SJSA1 (cell line): ENCODE measurements at regions not wholly inside any gene's neighbourhood (a gene's known extent, or its start where the extent isn't known, plus 50 kb on each side); places are given as distances from the start of the nearest gene placed in this dataset.

Experiments used
- DNase-seq, 2 experiments: peaks; one replicate each; pipeline ENCODE4 v3.0.0-alpha.2; 2015 to 2020; ENCODE audit warnings: low spot score in 2 of 2, low read depth in 1 of 2
- H3K27ac ChIP-seq: fragments of 250-450 bp; sonication (Bioruptor Pico); 2 replicates; pipeline ENCODE4 v1.5.1; 2020; ENCODE audit warnings: mild to moderate bottlenecking, moderate library complexity
- H3K27me3 ChIP-seq: fragments of 250-450 bp; sonication (Bioruptor Pico); replicated peaks from 2 replicates; pipeline ENCODE4 v1.5.1; 2020; ENCODE audit warnings: mild to moderate bottlenecking, moderate library complexity
- H3K36me3 ChIP-seq: fragments of 250-450 bp; sonication (Bioruptor Pico); 2 replicates; pipeline ENCODE4 v1.5.1; 2020; ENCODE audit warnings: mild to moderate bottlenecking
- H3K4me1 ChIP-seq: fragments of 250-450 bp; sonication (Bioruptor Pico); replicated peaks from 2 replicates; pipeline ENCODE4 v1.6.1; 2021; ENCODE audit warnings: mild to moderate bottlenecking
- H3K4me3 ChIP-seq: fragments of 250-450 bp; sonication (Bioruptor Pico); 2 replicates; pipeline ENCODE4 v1.5.1; 2020; ENCODE audit warnings: mild to moderate bottlenecking
- H3K9me3 ChIP-seq: fragments of 250-450 bp; sonication (Bioruptor Pico); replicated peaks from 2 replicates; pipeline ENCODE4 v1.5.1; 2020; ENCODE audit warnings: mild to moderate bottlenecking

GRCh38 chr3:135366816-135367215 is 571.8 kb downstream of the EPHB1 start:
- Histone ChIP-seq H3K27me3 (no peaks in the 10 kb centered on the region), H3K4me3 (no peak overlapping the region), H3K4me1 (no peaks in the 10 kb centered on the region), H3K27ac (no peak overlapping the region), H3K9me3 (no peaks in the 10 kb centered on the region), H3K36me3 (no peaks in the 10 kb centered on the region)
- no peak for DNase-seq

GRCh38 chr3:135368316-135368715 is 573.3 kb downstream of the EPHB1 start:
- no peaks in the 10 kb centered on the region for H3K36me3 ChIP-seq
- no peak for DNase-seq
- no peak overlapping the region for H3K4me3 ChIP-seq
- H3K27me3 ChIP-seq: no peaks in the 10 kb centered on the region
- no peak overlapping the region for H3K27ac ChIP-seq
- no peaks in the 10 kb centered on the region for H3K9me3 ChIP-seq
- H3K4me1 ChIP-seq: no peaks in the 10 kb centered on the region

DNA sequence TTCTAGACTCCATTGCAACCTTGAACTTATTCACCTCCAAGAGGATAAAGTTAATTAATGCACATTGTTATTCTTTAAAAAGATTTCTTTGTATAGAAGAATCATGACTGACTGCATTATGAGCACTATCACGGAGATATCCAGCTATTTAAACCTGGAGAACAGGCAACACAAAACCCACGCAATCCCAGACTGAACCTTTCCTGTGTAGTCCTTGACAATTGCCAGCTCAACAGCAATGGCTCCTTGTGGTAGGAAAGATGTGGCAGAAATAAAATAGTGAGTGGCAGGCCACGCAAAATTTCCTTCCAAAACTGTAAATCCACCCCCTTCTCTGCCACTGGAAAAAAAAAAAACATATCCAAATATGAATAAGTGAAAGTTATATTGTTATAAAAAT is 573.7 kb downstream of the EPHB1 start:
- Histone ChIP-seq H3K4me3 (no peak overlapping the region), H3K36me3 (no peaks in the 10 kb centered on the region), H3K27me3 (no peaks in the 10 kb centered on the region), H3K4me1 (no peaks in the 10 kb centered on the region), H3K27ac (no peak overlapping the region), H3K9me3 (no peaks in the 10 kb centered on the region)
- no peak for DNase-seq

- Histone ChIP-seq H3K4me1 (no peaks in the 10 kb centered on the region), H3K36me3 (no peaks in the 10 kb centered on the region), H3K27me3 (no peaks in the 10 kb centered on the region), H3K4me3 (no peak overlapping the region), H3K9me3 (no peaks in the 10 kb centered on the region), H3K27ac (no peak overlapping the region)
- DNase-seq: no peak
Measured at GRCh38 chr3:135374571-135374970, 579.5 kb downstream of the EPHB1 start.

DNA sequence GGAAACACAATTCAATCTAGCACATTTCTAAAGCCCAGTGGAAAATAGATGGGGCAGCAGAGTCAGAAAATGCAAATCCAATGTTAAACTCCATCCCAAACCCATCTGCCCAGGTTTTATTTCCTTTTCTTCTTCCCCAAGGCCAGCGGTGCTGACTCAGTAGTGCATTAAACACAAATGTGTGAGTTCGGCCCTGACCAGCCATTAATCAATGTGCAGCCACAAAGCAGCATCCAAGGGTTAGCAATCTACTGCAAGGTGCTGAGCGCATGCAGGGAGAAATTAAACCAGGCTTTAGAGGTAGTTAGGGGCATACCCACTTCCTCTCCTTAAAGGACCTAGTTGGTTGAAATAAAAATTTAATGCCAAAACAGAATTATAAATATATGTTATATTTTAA is 583.3 kb upstream of the PPP2R3A start:
- no peaks in the 10 kb centered on the region for H3K36me3 ChIP-seq
- no peak overlapping the region for H3K4me3 ChIP-seq
- H3K4me1 ChIP-seq: no peaks in the 10 kb centered on the region
- H3K27me3 ChIP-seq: no peaks in the 10 kb centered on the region
- H3K27ac ChIP-seq: no peak overlapping the region
- H3K9me3 ChIP-seq: no peaks in the 10 kb centered on the region
- no peak for DNase-seq

DNA sequence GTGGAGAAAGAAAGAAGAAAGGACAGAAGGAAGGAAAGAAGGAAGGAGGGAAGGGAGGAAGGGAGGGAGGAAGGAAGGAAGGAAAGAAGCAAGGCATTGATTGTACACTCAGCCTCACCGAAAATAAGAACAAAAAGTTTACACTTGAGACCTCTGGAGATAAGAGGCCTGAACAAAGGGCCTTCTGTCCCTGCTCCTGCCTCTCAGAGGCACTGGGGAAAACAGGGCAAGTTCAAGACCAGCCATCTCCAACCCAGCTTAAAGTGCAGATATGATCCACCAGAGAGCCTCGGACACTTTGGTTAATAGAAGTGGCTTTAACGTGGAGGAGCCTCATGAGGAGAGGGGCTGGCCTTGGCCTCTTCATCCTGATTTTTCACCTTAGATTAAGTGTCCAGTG is 582.9 kb upstream of the PPP2R3A start:
- Histone ChIP-seq H3K27ac (no peak overlapping the region), H3K27me3 (no peaks in the 10 kb centered on the region), H3K4me3 (no peak overlapping the region), H3K9me3 (no peaks in the 10 kb centered on the region), H3K4me1 (no peaks in the 10 kb centered on the region), H3K36me3 (no peaks in the 10 kb centered on the region)
- no peak for DNase-seq

DNA sequence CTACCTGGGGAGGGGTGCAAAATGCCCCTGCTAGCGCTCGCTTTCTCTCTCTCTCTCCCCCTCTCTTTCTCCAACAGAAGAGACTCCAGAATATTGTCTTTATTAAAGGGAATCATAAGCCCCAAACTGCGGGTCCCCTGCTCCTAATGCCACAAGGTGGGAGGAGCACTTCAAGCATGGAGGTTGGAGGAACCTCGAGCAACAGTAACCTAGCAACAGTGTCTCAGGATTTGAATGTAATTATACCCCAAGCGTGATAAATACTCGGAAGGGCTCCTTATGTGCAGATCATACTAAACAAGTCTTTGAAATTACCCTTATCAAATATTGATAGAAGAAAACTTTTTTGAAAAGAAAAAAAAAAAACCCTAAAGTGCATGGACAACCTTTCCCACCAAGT is 582.2 kb upstream of the PPP2R3A start:
- Histone ChIP-seq H3K27ac (no peak overlapping the region), H3K4me3 (no peak overlapping the region), H3K4me1 (no peaks in the 10 kb centered on the region), H3K9me3 (no peaks in the 10 kb centered on the region), H3K27me3 (no peaks in the 10 kb centered on the region), H3K36me3 (no peaks in the 10 kb centered on the region)
- DNase-seq: no peak

DNA sequence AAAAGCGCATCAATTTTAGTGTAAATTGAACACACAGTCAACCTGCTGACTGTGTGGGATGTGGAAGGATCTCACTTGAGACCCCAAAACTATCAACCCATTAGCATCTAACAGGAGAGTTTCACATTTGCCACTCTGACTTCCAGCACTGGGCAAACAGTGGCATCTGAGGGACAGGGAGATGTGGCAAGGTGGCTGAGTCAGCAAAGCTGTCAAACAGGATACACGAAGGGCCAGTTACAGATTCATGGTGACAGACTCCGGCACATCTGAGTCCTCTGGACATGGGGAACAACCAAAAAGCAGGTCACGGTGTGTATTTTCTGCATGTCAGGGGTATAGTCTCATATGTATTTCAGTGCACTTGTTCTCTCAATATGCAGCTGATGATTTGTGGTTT is 573.4 kb upstream of the PPP2R3A start:
- no peaks in the 10 kb centered on the region for H3K36me3 ChIP-seq
- DNase-seq: no peak
- H3K27me3 ChIP-seq: no peaks in the 10 kb centered on the region
- H3K4me1 ChIP-seq: no peaks in the 10 kb centered on the region
- 0 out of 2 replicates have a peak, but pooled peaks cover 2% of the 10 kb centered on the region for H3K9me3 ChIP-seq
- H3K4me3 ChIP-seq: no peak overlapping the region
- H3K27ac ChIP-seq: no peak overlapping the region

DNA sequence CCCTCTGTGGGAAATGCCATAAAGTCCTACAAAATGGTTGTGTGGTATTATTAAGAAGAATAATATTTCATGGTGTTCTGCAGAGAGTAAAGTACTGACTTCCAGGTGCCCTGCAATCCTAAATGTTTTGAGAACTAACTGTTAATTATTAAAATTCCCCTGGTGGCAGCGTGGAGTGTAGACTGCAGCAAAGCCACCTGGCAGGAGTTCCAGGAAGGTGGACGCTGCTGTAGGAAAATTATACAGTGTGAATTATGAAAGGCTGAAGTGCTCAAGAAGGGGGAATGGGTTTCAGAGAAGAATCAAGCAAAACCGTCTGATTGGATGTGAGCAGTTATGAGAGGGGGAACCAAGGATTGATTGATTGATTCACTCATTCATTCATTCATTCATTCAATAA is 572.4 kb upstream of the PPP2R3A start:
- Histone ChIP-seq H3K27ac (no peak overlapping the region), H3K9me3 (0 out of 2 replicates have a peak, but pooled peaks cover 2% of the 10 kb centered on the region), H3K4me3 (no peak overlapping the region), H3K36me3 (no peaks in the 10 kb centered on the region), H3K4me1 (no peaks in the 10 kb centered on the region), H3K27me3 (no peaks in the 10 kb centered on the region)
- DNase-seq: no peak

DNA sequence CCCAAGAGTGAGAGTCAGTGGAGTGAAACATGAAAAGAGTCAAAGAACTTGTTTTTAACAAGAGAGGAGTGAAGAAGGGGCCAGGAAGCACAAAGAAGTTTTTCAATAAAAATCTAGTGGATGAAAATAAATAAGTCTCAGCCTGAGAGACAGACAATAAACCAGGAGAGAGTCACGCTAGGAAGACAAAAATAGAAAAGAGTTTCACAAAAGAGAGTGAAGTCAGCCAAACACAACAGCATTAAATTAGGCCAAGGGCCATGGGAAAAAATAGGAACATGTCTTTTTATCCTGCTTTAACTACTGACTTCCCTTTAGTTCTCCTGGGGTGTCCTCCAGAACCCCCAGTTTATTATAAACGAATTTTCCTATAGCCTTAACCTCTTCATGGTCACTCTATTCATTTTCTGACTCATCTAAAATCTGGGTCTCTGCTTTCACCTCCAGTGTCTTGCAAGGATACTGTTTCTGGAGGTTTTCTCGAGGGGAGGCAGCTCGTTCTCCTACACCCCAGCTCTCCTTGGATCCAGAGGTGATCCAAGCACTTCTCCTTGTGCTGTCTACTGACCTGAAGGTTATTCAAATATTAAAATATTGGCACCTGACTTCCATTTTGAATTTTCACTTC is 571.5 kb upstream of the PPP2R3A start:
- Histone ChIP-seq H3K27me3 (no peaks in the 10 kb centered on the region), H3K4me1 (no peaks in the 10 kb centered on the region), H3K4me3 (no peak overlapping the region), H3K36me3 (no peaks in the 10 kb centered on the region), H3K27ac (no peak overlapping the region), H3K9me3 (0 out of 2 replicates have a peak, but pooled peaks cover 2% of the 10 kb centered on the region)
- DNase-seq: no peak

DNA sequence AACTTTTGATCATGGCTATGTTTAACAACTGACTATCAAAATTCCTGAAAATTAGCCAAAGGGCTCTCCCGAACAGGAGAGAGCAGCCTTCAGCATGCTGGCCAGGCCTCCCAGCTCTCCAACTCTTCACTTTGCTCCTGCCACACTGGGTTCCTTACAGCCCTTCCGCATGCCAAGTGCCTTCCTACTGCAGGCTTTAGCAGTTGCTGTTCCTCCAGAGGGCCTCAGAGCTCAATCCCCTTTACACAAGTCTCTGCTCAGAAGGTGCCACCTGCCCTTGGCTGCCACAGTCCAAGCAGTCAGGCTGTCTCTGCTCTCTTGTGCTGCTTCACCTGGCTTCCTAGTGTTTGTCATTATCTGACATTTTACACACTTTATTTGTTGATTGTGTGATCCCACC is 553.1 kb upstream of the PPP2R3A start:
- H3K4me1 ChIP-seq: no peaks in the 10 kb centered on the region
- DNase-seq: no peak
- H3K4me3 ChIP-seq: no peak overlapping the region
- no peak overlapping the region for H3K27ac ChIP-seq
- no peaks in the 10 kb centered on the region for H3K36me3 ChIP-seq
- H3K9me3 ChIP-seq: no peaks in the 10 kb centered on the region
- H3K27me3 ChIP-seq: no peaks in the 10 kb centered on the region

GRCh38 chr3:135416182-135416581 is 549.3 kb upstream of the PPP2R3A start:
- H3K36me3 ChIP-seq: no peaks in the 10 kb centered on the region

DNA sequence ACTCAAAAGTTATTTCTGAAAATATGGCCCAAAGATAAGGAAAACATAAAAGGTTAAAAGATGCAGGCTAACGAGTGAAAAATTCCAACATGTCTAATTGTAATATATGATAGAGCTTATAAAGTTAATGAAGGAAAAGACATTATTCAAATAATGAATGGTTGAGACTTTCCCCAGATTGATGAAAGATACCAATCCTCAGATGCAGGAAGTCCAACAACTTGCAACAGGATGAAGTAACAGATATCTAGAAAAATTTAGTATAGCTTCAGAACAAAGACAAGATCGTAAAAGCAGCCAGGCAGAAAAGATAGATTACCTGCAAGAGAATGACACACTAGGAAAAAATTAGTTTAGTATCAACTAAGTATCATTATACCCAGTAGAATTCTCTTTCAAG is 546.4 kb upstream of the PPP2R3A start:
- Histone ChIP-seq H3K4me3 (no peak overlapping the region), H3K9me3 (no peaks in the 10 kb centered on the region), H3K27ac (no peak overlapping the region), H3K36me3 (no peaks in the 10 kb centered on the region), H3K27me3 (no peaks in the 10 kb centered on the region), H3K4me1 (no peaks in the 10 kb centered on the region)
- DNase-seq: no peak

More at GRCh38 chr3:135416182-135416581, 549.3 kb upstream of the PPP2R3A start:
- no peak overlapping the region for H3K27ac ChIP-seq
- H3K27me3 ChIP-seq: no peaks in the 10 kb centered on the region
- no peak for DNase-seq
- no peak overlapping the region for H3K4me3 ChIP-seq
- no peaks in the 10 kb centered on the region for H3K9me3 ChIP-seq
- no peaks in the 10 kb centered on the region for H3K4me1 ChIP-seq

DNA sequence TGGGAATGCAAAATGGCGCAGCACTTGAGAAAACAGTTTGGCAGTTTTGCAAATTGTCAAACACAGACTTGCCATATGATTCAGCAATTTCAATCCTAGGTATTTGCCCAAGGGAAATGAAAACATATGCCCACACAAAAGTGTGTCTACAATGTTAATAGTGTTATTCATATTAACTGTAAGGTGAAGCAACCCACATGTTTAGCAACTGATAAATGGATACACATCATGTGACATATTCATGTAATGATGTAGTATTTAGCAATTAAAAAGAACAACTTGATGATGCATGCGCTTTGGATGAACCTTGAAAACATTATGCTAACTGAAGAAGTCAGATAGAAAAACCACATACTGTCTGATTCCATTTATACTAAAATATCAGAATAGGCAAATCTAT is 539.0 kb upstream of the PPP2R3A start:
- Histone ChIP-seq H3K27me3 (no peaks in the 10 kb centered on the region), H3K27ac (no peak overlapping the region), H3K4me3 (no peak overlapping the region), H3K4me1 (no peaks in the 10 kb centered on the region), H3K36me3 (no peaks in the 10 kb centered on the region), H3K9me3 (no peaks in the 10 kb centered on the region)
- no peak for DNase-seq

- Histone ChIP-seq H3K4me3 (no peak overlapping the region), H3K4me1 (no peaks in the 10 kb centered on the region), H3K27ac (no peak overlapping the region), H3K36me3 (no peaks in the 10 kb centered on the region), H3K27me3 (no peaks in the 10 kb centered on the region), H3K9me3 (no peaks in the 10 kb centered on the region)
- DNase-seq: no peak
Measured at GRCh38 chr3:135432402-135432801, 533.1 kb upstream of the PPP2R3A start.
